ENCODE measurements at regions not wholly inside any gene's neighbourhood (a gene's known extent, or its start where the extent isn't known, plus 50 kb on each side); places are given as distances from the start of the nearest gene placed in this dataset.

DNA sequence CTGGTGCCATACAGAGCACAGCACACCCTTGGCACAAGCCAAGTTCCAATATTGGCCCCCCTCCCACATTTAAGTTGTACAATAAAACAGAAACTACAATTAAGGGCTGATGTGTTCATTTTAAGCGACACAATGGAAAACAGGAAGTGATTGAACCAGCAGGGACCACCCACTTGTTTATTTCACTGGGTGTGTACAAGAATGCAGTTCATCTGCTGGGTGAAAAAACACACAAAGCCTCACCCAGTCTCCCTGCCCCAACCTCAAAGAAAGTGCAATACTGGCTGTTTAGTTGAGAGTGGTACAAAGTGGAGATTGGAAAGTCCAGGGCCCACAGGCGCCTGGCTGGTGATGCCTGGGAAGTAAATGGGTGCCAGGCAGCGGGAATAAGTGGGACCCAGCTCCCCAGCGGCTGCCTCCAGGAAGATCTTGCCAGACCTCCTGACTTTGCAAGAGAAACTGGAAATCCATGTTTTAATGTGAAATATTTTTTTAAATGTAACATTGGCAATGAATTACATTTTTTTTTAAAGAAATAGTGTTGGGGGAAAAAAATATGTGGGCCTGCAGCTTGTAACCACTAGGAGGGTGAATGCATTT, 322.1 kb downstream of the ZNF536 start:
- Mint-ChIP-seq H3K9me3 (no peaks in the 10 kb centered on the region), H3K27ac (peak overlapping the region; percentile 67), H3K27me3 (ENCODE audit: insufficient read depth) (no peaks in the 10 kb centered on the region), H3K36me3 (ENCODE audit: low read depth) (no peaks in the 10 kb centered on the region), H3K4me3 (no peak overlapping the region), H3K4me1 (peaks cover 56% of the 10 kb centered on the region)
- peaks cover 18% of the 10 kb centered on the region for H3K4me1 ChIP-seq (ENCODE audit: control insufficient read depth, insufficient read depth, low read length)
- no peak overlapping the region for H3K9ac ChIP-seq (ENCODE audit: extremely low read depth, low read length, poor library complexity, severe bottlenecking)
- H3K27ac ChIP-seq (ENCODE audit: low read depth, low read length), result no peak overlapping the region
- H3K9me3 ChIP-seq (ENCODE audit: control insufficient read depth, low read length), result no peaks in the 10 kb centered on the region
- TF ChIP-seq, protein P1, sequence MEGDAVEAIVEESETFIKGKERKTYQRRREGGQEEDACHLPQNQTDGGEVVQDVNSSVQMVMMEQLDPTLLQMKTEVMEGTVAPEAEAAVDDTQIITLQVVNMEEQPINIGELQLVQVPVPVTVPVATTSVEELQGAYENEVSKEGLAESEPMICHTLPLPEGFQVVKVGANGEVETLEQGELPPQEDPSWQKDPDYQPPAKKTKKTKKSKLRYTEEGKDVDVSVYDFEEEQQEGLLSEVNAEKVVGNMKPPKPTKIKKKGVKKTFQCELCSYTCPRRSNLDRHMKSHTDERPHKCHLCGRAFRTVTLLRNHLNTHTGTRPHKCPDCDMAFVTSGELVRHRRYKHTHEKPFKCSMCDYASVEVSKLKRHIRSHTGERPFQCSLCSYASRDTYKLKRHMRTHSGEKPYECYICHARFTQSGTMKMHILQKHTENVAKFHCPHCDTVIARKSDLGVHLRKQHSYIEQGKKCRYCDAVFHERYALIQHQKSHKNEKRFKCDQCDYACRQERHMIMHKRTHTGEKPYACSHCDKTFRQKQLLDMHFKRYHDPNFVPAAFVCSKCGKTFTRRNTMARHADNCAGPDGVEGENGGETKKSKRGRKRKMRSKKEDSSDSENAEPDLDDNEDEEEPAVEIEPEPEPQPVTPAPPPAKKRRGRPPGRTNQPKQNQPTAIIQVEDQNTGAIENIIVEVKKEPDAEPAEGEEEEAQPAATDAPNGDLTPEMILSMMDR (conservative IDR thresholded peaks at IDR 0.05), result no peak
- DNase-seq, result no peak
- 85 to 95% methylated on average over 3 to 4 of the region's 4 CpGs for WGBS, 2 experiments (ENCODE audit: insufficient coverage in 1 of 2, insufficient read length in 1 of 2)
- H3K27me3 ChIP-seq (ENCODE audit: control insufficient read depth, insufficient read depth, low read length, poor library complexity, severe bottlenecking), result no peaks in the 10 kb centered on the region
- H3K36me3 ChIP-seq (ENCODE audit: control insufficient read depth, insufficient read depth, low read length), result no peaks in the 10 kb centered on the region
- no peak overlapping the region for H3K4me3 ChIP-seq (ENCODE audit: low read length)

DNA sequence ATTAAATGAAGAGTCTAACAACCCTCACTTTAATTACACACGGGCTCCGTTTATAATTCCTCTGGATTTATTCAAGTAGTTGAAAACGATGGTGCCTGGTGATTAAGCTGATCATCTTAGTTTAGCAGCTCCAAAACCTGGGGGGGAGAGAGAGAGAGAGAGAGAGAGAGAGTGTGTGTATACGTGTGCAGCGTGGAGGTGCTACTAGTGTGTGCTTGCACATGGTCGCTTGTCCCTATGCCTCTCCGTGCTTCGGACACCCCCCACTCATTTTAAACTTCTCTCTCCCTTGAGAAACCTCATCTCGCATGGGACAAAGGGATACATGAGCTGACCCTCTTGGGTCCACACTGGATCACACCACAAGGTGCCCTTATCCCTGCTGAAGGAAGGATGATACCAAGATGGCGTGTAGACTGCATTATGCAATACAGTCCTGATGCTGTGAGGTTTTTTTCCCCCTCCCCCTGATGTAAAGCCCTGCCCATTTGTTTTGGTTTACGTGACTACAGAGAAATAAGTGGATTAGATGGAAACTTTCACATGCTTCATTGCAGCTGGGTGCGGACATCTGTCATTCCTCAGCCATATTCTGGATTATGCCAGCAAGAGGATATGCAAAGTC, 320.8 kb downstream of the ZNF536 start:
- Histone ChIP-seq H3K9ac (ENCODE audit: extremely low read depth, low read length, poor library complexity, severe bottlenecking) (no peak overlapping the region), H3K4me1 (ENCODE audit: control insufficient read depth, insufficient read depth, low read length) (peaks cover 18% of the 10 kb centered on the region), H3K36me3 (ENCODE audit: control insufficient read depth, insufficient read depth, low read length) (no peaks in the 10 kb centered on the region), H3K4me3 (ENCODE audit: low read length) (no peak overlapping the region), H3K27ac (ENCODE audit: low read depth, low read length) (no peak overlapping the region), H3K27me3 (ENCODE audit: control insufficient read depth, insufficient read depth, low read length, poor library complexity, severe bottlenecking) (no peaks in the 10 kb centered on the region), H3K9me3 (ENCODE audit: control insufficient read depth, low read length) (no peaks in the 10 kb centered on the region)
- no peak for DNase-seq
- no peak overlapping the region for H3K27ac Mint-ChIP-seq
- no peaks in the 10 kb centered on the region for H3K36me3 Mint-ChIP-seq (ENCODE audit: low read depth)
- no peaks in the 10 kb centered on the region for H3K27me3 Mint-ChIP-seq (ENCODE audit: insufficient read depth)
- WGBS, 2 experiments (ENCODE audit: insufficient coverage in 1 of 2, insufficient read length in 1 of 2), result 92% methylated on average over 6 to 12 of the region's 12 CpGs
- no peaks in the 10 kb centered on the region for H3K9me3 Mint-ChIP-seq
- no peak overlapping the region for H3K4me3 Mint-ChIP-seq
- H3K4me1 Mint-ChIP-seq, result peaks cover 59% of the 10 kb centered on the region
- TF ChIP-seq, protein P1 (conservative IDR thresholded peaks at IDR 0.05), result no peak

DNA sequence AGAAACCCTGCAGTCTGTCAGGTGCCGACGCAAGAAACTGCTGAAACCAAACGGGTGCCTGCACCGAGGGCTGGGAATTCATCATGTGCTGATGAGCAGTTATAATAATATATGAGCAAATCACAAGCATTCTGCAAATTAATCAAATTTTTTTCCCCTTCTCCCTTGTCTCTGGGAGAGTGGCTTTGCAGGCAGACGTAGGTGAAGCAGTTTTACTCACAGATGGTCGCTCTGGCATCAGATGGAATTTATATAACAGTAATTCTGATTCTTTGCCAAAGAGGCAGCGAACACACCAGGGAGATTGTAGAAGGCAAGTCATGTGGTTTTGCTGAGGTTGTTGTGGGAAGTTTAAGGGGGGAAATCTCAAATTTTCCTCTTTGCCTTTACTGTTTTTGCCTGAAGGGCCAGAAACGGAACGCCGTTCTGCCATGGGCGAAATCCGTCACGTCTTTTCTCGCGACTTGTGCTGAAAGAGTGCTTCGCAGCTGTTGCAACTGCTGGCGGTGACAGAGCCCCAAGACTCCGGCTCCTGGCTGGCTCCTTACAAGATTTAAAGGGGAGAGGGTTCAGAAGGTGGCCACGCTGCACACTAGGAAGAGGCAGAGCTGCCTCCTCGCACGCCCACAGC, 320.1 kb downstream of the ZNF536 start:
- no peak overlapping the region for H3K9ac ChIP-seq (ENCODE audit: extremely low read depth, low read length, poor library complexity, severe bottlenecking)
- TF ChIP-seq, protein P1 (conservative IDR thresholded peaks at IDR 0.05), result no peak
- peaks cover 18% of the 10 kb centered on the region for H3K4me1 ChIP-seq (ENCODE audit: control insufficient read depth, insufficient read depth, low read length)
- no peaks in the 10 kb centered on the region for H3K9me3 ChIP-seq (ENCODE audit: control insufficient read depth, low read length)
- no peak overlapping the region for H3K27ac ChIP-seq (ENCODE audit: low read depth, low read length)
- DNase-seq, result no peak
- 84 to 95% methylated on average over 7 to 21 of the region's 21 CpGs for WGBS, 2 experiments (ENCODE audit: insufficient coverage in 1 of 2, insufficient read length in 1 of 2)
- no peak overlapping the region for H3K4me3 ChIP-seq (ENCODE audit: low read length)
- Mint-ChIP-seq H3K27ac (no peak overlapping the region), H3K9me3 (no peaks in the 10 kb centered on the region), H3K4me1 (peaks cover 65% of the 10 kb centered on the region), H3K27me3 (ENCODE audit: insufficient read depth) (no peaks in the 10 kb centered on the region), H3K4me3 (no peak overlapping the region), H3K36me3 (ENCODE audit: low read depth) (no peaks in the 10 kb centered on the region)
- H3K27me3 ChIP-seq (ENCODE audit: control insufficient read depth, insufficient read depth, low read length, poor library complexity, severe bottlenecking), result no peaks in the 10 kb centered on the region
- H3K36me3 ChIP-seq (ENCODE audit: control insufficient read depth, insufficient read depth, low read length), result no peaks in the 10 kb centered on the region

Data from endodermal cell (in vitro differentiated cells).